ENCODE measurements at regions not wholly inside any gene's neighbourhood (a gene's known extent, or its start where the extent isn't known, plus 50 kb on each side); places are given as distances from the start of the nearest gene placed in this dataset.

GRCh38 chr16:86664522-86665318 is 86.4 kb downstream of the FOXL1 start:
- DNase-seq (ENCODE audit: low read depth) = no peak

- no peak for DNase-seq (ENCODE audit: low read depth)
These were observed 86.9 kb downstream of the FOXL1 start for GRCh38 chr16:86665319-86665675.

GRCh38 chr16:86665929-86666328 is 87.6 kb downstream of the FOXL1 start:
- no peak for DNase-seq (ENCODE audit: low read depth)

GRCh38 chr16:86667035-86667434 is 88.7 kb downstream of the FOXL1 start:
- DNase-seq (ENCODE audit: low read depth) = peak; percentile 48

GRCh38 chr16:86668136-86668910 is 90.0 kb downstream of the FOXL1 start:
- no peak for DNase-seq (ENCODE audit: low read depth)

GRCh38 chr16:86669285-86669805 is 91.0 kb downstream of the FOXL1 start:
- DNase-seq (ENCODE audit: low read depth) = no peak

GRCh38 chr16:86669937-86670749 is 91.8 kb downstream of the FOXL1 start:
- DNase-seq (ENCODE audit: low read depth) = no peak

- DNase-seq (ENCODE audit: low read depth) = no peak
These were observed 92.4 kb downstream of the FOXL1 start for GRCh38 chr16:86670750-86671234.

GRCh38 chr16:86671486-86672178 is 93.3 kb downstream of the FOXL1 start:
- DNase-seq (ENCODE audit: low read depth) = peak; percentile 46

GRCh38 chr16:86672179-86672863 is 94.0 kb downstream of the FOXL1 start:
- DNase-seq (ENCODE audit: low read depth) = no peak

- DNase-seq (ENCODE audit: low read depth) = no peak
These were observed 95.0 kb downstream of the FOXL1 start for GRCh38 chr16:86673090-86673955.

- no peak for DNase-seq (ENCODE audit: low read depth)
These were observed 95.7 kb downstream of the FOXL1 start for GRCh38 chr16:86673956-86674453.

- DNase-seq (ENCODE audit: low read depth) = no peak
These were observed 97.9 kb downstream of the FOXL1 start for GRCh38 chr16:86676254-86676670.

- DNase-seq (ENCODE audit: low read depth) = no peak
These were observed 101.1 kb downstream of the FOXL1 start for GRCh38 chr16:86679490-86679889.

GRCh38 chr16:86680162-86680561 is 101.8 kb downstream of the FOXL1 start:
- DNase-seq (ENCODE audit: low read depth) = no peak

- DNase-seq (ENCODE audit: low read depth) = no peak
These were observed 102.3 kb downstream of the FOXL1 start for GRCh38 chr16:86680661-86681030.

- DNase-seq (ENCODE audit: low read depth) = no peak
These were observed 102.8 kb downstream of the FOXL1 start for GRCh38 chr16:86681031-86681756.

GRCh38 chr16:86681757-86682106 is 103.4 kb downstream of the FOXL1 start:
- DNase-seq (ENCODE audit: low read depth) = no peak
